ENCODE measurements at regions not wholly inside any gene's neighbourhood (a gene's known extent, or its start where the extent isn't known, plus 50 kb on each side); places are given as distances from the start of the nearest gene placed in this dataset.

- DNase-seq (ENCODE audit: low read depth), result no peak
Observed at GRCh38 chr1:239212811-239213220, 173.6 kb upstream of the CHRM3 start.

- no peak for DNase-seq (ENCODE audit: low read depth)
Observed at GRCh38 chr1:239209591-239209990, 176.8 kb upstream of the CHRM3 start.

- DNase-seq (ENCODE audit: low read depth), result no peak
Observed at GRCh38 chr1:239204401-239204800, 182.0 kb upstream of the CHRM3 start.

GRCh38 chr1:239197871-239198270 lies 188.5 kb upstream of the CHRM3 start:
- no peak for DNase-seq (ENCODE audit: low read depth)

GRCh38 chr1:239189998-239190512 lies 196.3 kb upstream of the CHRM3 start:
- no peak for DNase-seq (ENCODE audit: low read depth)

- no peak for DNase-seq (ENCODE audit: low read depth)
Observed at GRCh38 chr1:239186487-239186886, 199.9 kb upstream of the CHRM3 start.

- DNase-seq (ENCODE audit: low read depth), result no peak
Observed at GRCh38 chr1:239185245-239185619, 201.1 kb upstream of the CHRM3 start.

GRCh38 chr1:239184561-239185244 lies 201.7 kb upstream of the CHRM3 start:
- DNase-seq (ENCODE audit: low read depth), result no peak

- no peak for DNase-seq (ENCODE audit: low read depth)
Observed at GRCh38 chr1:239178961-239179360, 207.4 kb upstream of the CHRM3 start.

GRCh38 chr1:239174880-239175279 lies 211.5 kb upstream of the CHRM3 start:
- no peak for DNase-seq (ENCODE audit: low read depth)

GRCh38 chr1:239170828-239171227 lies 215.5 kb upstream of the CHRM3 start:
- DNase-seq (ENCODE audit: low read depth), result no peak

- DNase-seq (ENCODE audit: low read depth), result no peak
Observed at GRCh38 chr1:239169276-239169675, 217.1 kb upstream of the CHRM3 start.

- DNase-seq (ENCODE audit: low read depth), result no peak
Observed at GRCh38 chr1:239164451-239165180, 221.8 kb upstream of the CHRM3 start.

- DNase-seq (ENCODE audit: low read depth), result no peak
Observed at GRCh38 chr1:239155466-239156091, 230.8 kb upstream of the CHRM3 start.

- DNase-seq (ENCODE audit: low read depth), result no peak
Observed at GRCh38 chr1:239151937-239152336, 234.4 kb upstream of the CHRM3 start.

GRCh38 chr1:239140968-239141367 lies 245.4 kb upstream of the CHRM3 start:
- DNase-seq (ENCODE audit: low read depth), result no peak

GRCh38 chr1:239139801-239140200 lies 246.6 kb upstream of the CHRM3 start:
- no peak for DNase-seq (ENCODE audit: low read depth)

- no peak for DNase-seq (ENCODE audit: low read depth)
Observed at GRCh38 chr1:239128541-239128940, 257.8 kb upstream of the CHRM3 start.

- DNase-seq (ENCODE audit: low read depth), result peak; percentile 1
Observed at GRCh38 chr1:239126884-239127283, 259.5 kb upstream of the CHRM3 start.

- DNase-seq (ENCODE audit: low read depth), result no peak
Observed at GRCh38 chr1:239125893-239126292, 260.5 kb upstream of the CHRM3 start.

GRCh38 chr1:239125027-239125426 lies 261.3 kb upstream of the CHRM3 start:
- DNase-seq (ENCODE audit: low read depth), result peak; percentile 1

- DNase-seq (ENCODE audit: low read depth), result no peak
Observed at GRCh38 chr1:239123260-239123659, 263.1 kb upstream of the CHRM3 start.

Measured in iris pigment epithelial cell (primary cell).